Caco-2 (cell line): ENCODE measurements at regions not wholly inside any gene's neighbourhood (a gene's known extent, or its start where the extent isn't known, plus 50 kb on each side); places are given as distances from the start of the nearest gene placed in this dataset.

Experiments used
- BruUV-seq: library from RNA; stranded (reverse); fragments of 400-500 nt; replicated peaks from 2 replicates; lab custom pipeline; 2021; lab: Mats Ljungman, UMichigan
- CTCF ChIA-PET: fragments of 300-600 bp; sonication (Branson Sonifier 250); formaldehyde crosslinking; loops from one replicate; lab custom pipeline; 2022; ENCODE audit warnings: antibody characterized with exemption; lab: Charles Lee
- POLR2A ChIA-PET: fragments of 300-600 bp; sonication (Branson Sonifier 250); formaldehyde crosslinking; loops from one replicate; lab custom pipeline; 2022; ENCODE audit warnings: antibody characterized with exemption; lab: Charles Lee
- DNase-seq, 2 experiments: peaks; one replicate each; pipeline versions ENCODE4 v3.0.0 to v3.0.0-alpha.2; 2020 to 2022
- H3K27me3 ChIP-seq: replicated peaks from 2 replicates; pipeline ENCODE4 v1.6.0; 2011; ENCODE audit warnings: low read length; ENCODE audit not compliant: control insufficient read depth, insufficient read depth
- H3K36me3 ChIP-seq: 2 replicates; pipeline ENCODE4 v1.5.1; 2011; ENCODE audit warnings: low read length; ENCODE audit not compliant: control insufficient read depth, insufficient read depth
- H3K4me1 ChIP-seq: fragments of 250-450 bp; sonication (Bioruptor Pico); 2 replicates; pipeline ENCODE4 v1.5.1; 2020; ENCODE audit warnings: mild to moderate bottlenecking
- H3K4me3 ChIP-seq: 2 replicates; pipeline ENCODE4 v1.5.1; 2011; ENCODE audit warnings: low read depth, mild to moderate bottlenecking, control low read depth, low read length
- H3K9me3 ChIP-seq: fragments of 250-450 bp; sonication (Bioruptor Pico); 2 replicates; pipeline ENCODE4 v1.5.1; 2020; ENCODE audit warnings: mild to moderate bottlenecking, moderate library complexity
- H3K27ac Mint-ChIP-seq: one replicate; pipeline ENCODE4 v1.8.0; 2022; ENCODE audit warnings: mixed read lengths; ENCODE audit not compliant: unreplicated experiment
- H3K27me3 Mint-ChIP-seq: one replicate; pipeline ENCODE4 v1.8.0; 2022; ENCODE audit warnings: mixed read lengths; ENCODE audit not compliant: insufficient read depth, unreplicated experiment
- H3K36me3 Mint-ChIP-seq: one replicate; pipeline ENCODE4 v1.8.0; 2022; ENCODE audit warnings: mild to moderate bottlenecking, mixed read lengths; ENCODE audit not compliant: insufficient read depth, unreplicated experiment
- H3K4me1 Mint-ChIP-seq: one replicate; pipeline ENCODE4 v1.8.0; 2022; ENCODE audit warnings: low read depth, mixed read lengths; ENCODE audit not compliant: unreplicated experiment
- H3K4me3 Mint-ChIP-seq: one replicate; pipeline ENCODE4 v1.8.0; 2022; ENCODE audit warnings: mild to moderate bottlenecking, moderate library complexity, mixed read lengths; ENCODE audit not compliant: unreplicated experiment
- H3K9me3 Mint-ChIP-seq: one replicate; pipeline ENCODE4 v1.8.0; 2022; ENCODE audit warnings: mixed read lengths; ENCODE audit not compliant: unreplicated experiment
- intact Hi-C: fragments of 100-400 bp; cut with micrococcal nuclease; formaldehyde crosslinking; loops from one replicate; pipeline ENCODE4 v1.10.0; 2022; ENCODE audit not compliant: unreplicated experiment
- TF ChIP-seq, protein P1 (sequence below), 2 experiments: fragments of 200-600 bp in 1 of 2; IDR thresholded peaks; 1 replicate in 1 of 2; 2 replicates in 1 of 2; pipeline versions ENCODE4 v1.5.1 to v1.8.0; 2011 to 2022; ENCODE audit warnings: antibody characterized with exemption in 1 of 2, control low read depth in 1 of 2, inconsistent platforms in 1 of 2, low read depth in 1 of 2, low read length in 1 of 2, mild to moderate bottlenecking in 1 of 2, moderate library complexity in 1 of 2; ENCODE audit not compliant: insufficient read depth in 1 of 2, severe bottlenecking in 1 of 2, unreplicated experiment in 1 of 2

DNA sequence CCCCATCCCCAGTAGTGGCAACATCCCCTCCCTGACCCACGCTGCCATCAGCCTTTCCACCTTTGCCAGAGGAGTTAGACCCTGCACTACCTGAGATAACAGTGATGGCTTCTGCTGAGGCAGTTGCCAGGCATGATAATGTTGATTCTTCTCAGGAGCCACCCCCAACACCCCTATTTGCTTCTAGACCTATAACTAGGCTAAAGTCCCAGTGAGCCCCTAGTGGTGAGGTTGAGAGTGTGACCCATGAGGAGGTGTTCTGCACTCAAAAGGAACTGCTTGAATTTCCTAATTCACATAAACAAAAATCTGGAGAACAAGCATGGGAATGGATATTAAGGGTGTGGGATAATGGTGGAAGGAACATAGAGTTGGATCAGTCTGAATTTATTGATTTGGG is 159.6 kb upstream of the COL11A1 start:
- Histone ChIP-seq H3K4me3 (no peak overlapping the region), H3K27me3 (no peaks in the 10 kb centered on the region), H3K4me1 (no peaks in the 10 kb centered on the region), H3K36me3 (no peaks in the 10 kb centered on the region), H3K9me3 (no peaks in the 10 kb centered on the region)
- intact Hi-C loops, result no loop called here
- no peak overlapping the region for H3K27ac Mint-ChIP-seq
- H3K36me3 Mint-ChIP-seq, result no peaks in the 10 kb centered on the region
- CTCF ChIA-PET, result no interaction called here
- H3K4me1 Mint-ChIP-seq, result no peaks in the 10 kb centered on the region
- DNase-seq, result no peak
- BruUV-seq, result no TSS peak
- no peaks in the 10 kb centered on the region for H3K9me3 Mint-ChIP-seq
- TF ChIP-seq, protein P1, sequence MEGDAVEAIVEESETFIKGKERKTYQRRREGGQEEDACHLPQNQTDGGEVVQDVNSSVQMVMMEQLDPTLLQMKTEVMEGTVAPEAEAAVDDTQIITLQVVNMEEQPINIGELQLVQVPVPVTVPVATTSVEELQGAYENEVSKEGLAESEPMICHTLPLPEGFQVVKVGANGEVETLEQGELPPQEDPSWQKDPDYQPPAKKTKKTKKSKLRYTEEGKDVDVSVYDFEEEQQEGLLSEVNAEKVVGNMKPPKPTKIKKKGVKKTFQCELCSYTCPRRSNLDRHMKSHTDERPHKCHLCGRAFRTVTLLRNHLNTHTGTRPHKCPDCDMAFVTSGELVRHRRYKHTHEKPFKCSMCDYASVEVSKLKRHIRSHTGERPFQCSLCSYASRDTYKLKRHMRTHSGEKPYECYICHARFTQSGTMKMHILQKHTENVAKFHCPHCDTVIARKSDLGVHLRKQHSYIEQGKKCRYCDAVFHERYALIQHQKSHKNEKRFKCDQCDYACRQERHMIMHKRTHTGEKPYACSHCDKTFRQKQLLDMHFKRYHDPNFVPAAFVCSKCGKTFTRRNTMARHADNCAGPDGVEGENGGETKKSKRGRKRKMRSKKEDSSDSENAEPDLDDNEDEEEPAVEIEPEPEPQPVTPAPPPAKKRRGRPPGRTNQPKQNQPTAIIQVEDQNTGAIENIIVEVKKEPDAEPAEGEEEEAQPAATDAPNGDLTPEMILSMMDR (IDR thresholded peaks at IDR 0.05; ENCODE audit: insufficient read depth in 1 of 2, low read depth in 1 of 2, low read length in 1 of 2, severe bottlenecking in 1 of 2, unreplicated experiment in 1 of 2), result no peak
- H3K27me3 Mint-ChIP-seq, result no peaks in the 10 kb centered on the region
- POLR2A ChIA-PET, result no interaction called here
- no peak overlapping the region for H3K4me3 Mint-ChIP-seq

DNA sequence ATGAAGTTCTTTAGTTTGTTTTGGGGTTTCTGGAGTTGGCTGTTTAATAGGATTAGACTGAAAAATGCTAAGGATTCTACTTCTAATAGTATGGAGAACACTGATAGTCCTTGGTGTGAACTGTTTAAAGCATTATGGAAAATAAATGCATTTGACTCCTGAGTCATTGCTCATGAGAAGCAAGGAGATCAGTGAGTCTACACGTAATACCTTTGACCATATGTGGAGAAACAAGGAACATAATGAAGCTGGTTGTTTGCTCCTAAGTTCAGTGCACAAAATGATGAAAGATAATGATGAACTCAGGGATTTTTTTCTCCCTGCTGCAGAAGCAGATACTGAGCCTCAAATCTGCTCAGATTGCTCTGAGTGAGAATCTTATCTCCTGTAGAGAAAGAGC is 158.9 kb upstream of the COL11A1 start:
- TF ChIP-seq, protein P1 (IDR thresholded peaks at IDR 0.05; ENCODE audit: insufficient read depth in 1 of 2, low read depth in 1 of 2, low read length in 1 of 2, severe bottlenecking in 1 of 2, unreplicated experiment in 1 of 2), result no peak
- Mint-ChIP-seq H3K4me3 (no peak overlapping the region), H3K36me3 (no peaks in the 10 kb centered on the region), H3K27me3 (no peaks in the 10 kb centered on the region), H3K9me3 (no peaks in the 10 kb centered on the region), H3K27ac (no peak overlapping the region), H3K4me1 (no peaks in the 10 kb centered on the region)
- Histone ChIP-seq H3K36me3 (no peaks in the 10 kb centered on the region), H3K4me3 (no peak overlapping the region), H3K9me3 (no peaks in the 10 kb centered on the region), H3K4me1 (no peaks in the 10 kb centered on the region), H3K27me3 (no peaks in the 10 kb centered on the region)
- CTCF ChIA-PET, result no interaction called here
- POLR2A ChIA-PET, result no interaction called here
- DNase-seq, result no peak
- no TSS peak for BruUV-seq
- intact Hi-C loops, result no loop called here

DNA sequence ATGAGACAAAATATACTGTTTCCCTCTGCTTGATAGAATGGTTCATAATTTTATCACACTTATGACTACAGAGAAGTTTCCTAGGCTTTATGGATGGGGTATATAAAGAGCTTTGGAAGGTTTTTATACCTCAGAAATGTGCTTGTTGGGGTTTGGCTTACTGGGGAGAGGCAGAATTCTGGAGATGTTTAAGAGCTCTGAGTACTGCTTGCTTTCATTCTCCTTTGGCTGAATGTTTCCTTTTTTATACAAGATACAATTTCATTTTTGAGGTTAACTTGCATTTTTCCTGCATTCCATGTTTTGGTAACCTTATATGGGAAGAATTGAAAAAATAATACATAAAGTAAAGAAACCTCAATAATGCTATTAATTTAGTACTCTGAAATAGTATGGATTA is 157.7 kb upstream of the COL11A1 start:
- CTCF ChIA-PET, result no interaction called here
- Mint-ChIP-seq H3K9me3 (no peaks in the 10 kb centered on the region), H3K27ac (no peak overlapping the region), H3K4me3 (no peak overlapping the region), H3K4me1 (no peaks in the 10 kb centered on the region), H3K27me3 (no peaks in the 10 kb centered on the region), H3K36me3 (no peaks in the 10 kb centered on the region)
- BruUV-seq, result no TSS peak
- POLR2A ChIA-PET, result no interaction called here
- no peaks in the 10 kb centered on the region for H3K27me3 ChIP-seq
- H3K4me1 ChIP-seq, result no peaks in the 10 kb centered on the region
- no peak for DNase-seq
- intact Hi-C loops, result no loop called here
- TF ChIP-seq, protein P1 (IDR thresholded peaks at IDR 0.05; ENCODE audit: insufficient read depth in 1 of 2, low read depth in 1 of 2, low read length in 1 of 2, severe bottlenecking in 1 of 2, unreplicated experiment in 1 of 2), result no peak
- H3K9me3 ChIP-seq, result no peaks in the 10 kb centered on the region
- no peaks in the 10 kb centered on the region for H3K36me3 ChIP-seq
- H3K4me3 ChIP-seq, result no peak overlapping the region
